Activated CD4-positive, alpha-beta T cell treated with anti-CD3 and anti-CD28 coated beads, Interleukin-2, Interleukin-6, amounts not matched to agents 100 ng/mL and 50 ng/mL, durations not matched to agents 16 hours and 8 hours (primary cell): ENCODE measurements at regions not wholly inside any gene's neighbourhood (a gene's known extent, or its start where the extent isn't known, plus 50 kb on each side); places are given as distances from the start of the nearest gene placed in this dataset.
"Not testable (repeated sequence)": the region's sequence is repeated elsewhere in the genome, so short reads cannot be mapped to it uniquely, and the experiment has no call there.

Experiments used
- DNase-seq: peaks from one replicate; pipeline ENCODE4 v3.0.0-alpha.2; 2020

DNA sequence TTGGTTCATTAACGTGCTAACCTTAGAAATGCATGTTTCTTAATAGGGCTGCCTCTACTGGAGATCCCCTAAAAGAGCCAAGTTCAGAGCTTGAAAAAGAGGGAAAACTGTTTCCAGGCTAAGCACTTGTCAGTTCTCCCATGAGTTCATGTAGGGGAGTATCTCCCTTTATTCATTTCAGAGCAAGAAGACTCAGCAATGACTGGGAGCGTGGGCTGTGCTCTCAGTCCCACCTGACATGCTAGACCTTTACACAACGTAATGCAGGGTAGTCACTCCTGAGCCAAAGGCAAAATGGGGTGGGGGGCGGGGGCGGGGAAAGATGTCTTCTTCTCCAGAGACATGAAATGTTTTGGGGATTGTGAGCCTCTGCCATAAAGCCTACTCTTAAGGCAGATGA lies 420.1 kb upstream of the MCTP2 start:
- DNase-seq = no peak

DNA sequence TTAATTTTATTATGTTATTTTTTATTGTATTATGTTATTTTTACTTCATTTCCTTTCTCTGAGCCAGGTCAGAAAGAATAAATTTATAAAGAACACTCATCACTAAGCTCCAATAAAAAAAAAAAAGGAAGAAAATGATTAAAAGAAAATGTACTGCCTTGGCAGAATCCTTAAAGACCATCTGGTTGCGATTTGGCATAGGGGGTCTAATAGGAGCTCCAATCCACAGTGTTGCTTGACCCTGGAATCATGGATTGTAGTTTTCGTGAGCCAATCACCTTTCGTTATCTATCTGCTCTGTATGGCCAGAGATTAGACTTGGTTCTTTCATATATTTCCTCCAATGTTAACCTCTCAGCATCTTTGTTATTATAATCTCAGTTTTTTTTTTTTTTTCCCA lies 421.8 kb upstream of the MCTP2 start:
- DNase-seq = no peak

DNA sequence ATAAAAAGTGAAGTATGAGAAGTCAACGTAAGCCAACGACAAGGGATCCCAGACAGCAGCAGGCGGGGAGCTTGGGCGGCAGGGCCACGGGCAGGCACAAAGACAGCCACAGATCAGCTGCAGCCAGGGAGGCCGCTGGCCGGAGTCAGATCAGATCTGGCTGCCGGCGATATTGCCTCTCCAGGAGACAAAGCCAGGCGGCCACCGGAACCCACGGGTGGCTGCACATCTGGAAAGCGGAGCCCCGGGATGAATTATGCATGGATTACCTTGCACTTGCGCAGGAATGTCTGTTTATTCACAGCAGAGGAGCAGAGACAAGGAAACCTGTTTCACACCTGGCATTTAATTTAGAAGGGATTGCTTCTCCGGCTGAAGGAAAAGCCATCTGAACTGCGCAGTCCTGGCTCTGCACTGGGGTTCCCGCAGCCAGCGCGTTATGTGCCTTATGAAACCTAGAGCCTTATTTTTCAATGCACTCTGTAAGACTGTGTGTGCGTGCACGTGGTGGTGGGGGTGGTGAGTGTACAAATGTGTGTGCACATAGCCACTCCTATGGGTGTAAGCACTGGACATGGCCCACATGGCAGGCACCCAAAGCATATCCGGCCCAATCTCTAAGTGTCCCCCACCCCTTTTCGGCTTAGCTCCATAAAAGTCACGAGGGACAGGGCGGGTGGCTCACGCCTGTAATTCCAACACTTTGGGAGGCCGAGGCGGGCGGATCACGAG lies 427.8 kb upstream of the MCTP2 start:
- no peak for DNase-seq

DNA sequence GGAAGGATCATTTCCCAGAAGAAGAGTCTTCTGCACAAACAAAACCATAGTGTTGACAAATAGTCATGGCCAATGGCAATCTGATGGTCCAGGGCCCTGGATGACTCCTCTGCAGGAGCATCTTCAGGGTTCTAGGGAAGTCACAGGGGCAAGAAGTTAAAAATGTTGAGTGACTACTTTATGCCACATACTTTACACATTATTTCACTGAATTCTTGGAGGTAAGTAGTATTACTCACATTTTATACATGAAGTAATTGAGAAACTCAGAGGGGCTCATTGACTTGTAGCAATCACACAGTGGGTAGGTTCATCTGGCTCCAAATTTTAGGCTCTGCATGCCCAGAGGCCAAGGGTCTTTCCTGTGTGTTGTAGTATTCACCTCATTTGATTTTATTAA lies 430.2 kb upstream of the MCTP2 start:
- DNase-seq = no peak

DNA sequence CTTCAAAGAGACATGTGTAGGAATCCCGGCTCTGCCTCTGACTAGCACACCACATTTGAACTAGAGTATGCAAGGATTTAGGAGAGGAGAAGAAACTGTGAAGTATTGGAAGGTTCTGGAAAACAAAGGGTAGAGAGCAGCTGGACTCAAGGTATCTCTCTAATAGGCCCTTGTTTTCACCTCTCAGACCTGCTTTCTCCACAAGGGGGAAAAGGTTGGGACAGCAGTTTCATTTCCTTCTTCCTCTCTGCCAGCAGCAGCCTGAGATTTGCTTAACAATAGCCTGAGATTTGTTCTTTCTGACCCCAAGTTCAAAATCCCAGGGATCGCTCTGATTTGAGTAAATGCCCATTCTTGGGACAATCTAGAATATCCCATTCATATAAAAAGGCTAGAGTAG lies 430.6 kb upstream of the MCTP2 start:
- DNase-seq = no peak

DNA sequence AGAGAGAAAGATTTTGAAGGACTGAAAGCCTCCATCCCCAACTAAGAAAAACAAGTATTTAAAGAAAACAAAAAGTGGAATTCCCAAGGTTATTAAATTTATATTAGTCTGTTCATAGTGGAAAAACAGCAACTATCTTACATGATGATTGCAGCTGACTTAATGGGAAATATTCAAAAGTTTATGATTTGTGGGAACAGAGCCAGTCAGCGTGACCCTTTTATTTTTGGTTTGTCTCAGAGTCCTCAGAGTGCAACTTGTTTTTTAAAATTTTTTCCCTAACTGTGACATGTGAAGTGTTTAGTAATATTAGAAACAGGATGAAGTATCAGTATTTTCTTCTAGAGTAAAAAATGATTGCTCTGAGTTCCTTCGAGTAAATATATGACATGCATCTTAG lies 441.9 kb upstream of the MCTP2 start:
- no peak for DNase-seq

DNA sequence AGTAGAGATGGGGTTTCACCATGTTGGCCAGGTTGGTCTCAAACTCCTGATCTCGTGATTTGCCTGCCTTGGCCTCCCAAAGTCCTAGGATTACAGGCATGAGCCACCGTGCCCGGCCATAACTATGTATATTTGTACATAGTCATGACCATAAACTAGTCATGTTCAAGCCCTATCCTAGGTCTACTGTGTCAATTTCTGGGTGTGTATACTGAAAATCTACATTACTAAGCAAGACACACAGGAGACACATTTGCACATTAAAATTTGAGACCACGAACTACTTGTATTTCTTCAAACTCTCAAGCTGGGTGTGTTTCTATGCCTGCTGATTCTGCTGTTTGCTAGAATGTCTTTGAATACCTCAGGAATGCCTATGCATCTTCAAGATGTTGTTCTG lies 451.3 kb upstream of the MCTP2 start:
- DNase-seq = no peak

DNA sequence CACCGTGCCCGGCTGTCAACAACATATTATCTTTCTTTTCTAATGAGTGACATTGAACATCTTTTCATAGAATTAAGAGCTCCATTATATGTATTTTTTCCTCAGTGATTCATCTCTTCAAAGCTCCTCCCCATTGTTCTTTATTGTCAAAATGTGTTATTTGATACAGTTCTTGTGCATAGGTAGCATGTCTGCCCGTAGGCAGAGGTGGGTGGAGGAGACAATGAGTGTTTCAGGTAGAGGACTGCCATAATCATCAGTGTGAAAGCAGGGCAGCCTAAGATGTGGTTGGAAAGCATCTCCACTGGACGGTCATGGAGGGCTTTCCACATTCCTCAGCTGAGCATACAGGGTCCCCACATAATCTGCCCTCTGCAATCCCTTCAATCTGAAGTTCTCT lies 452.0 kb upstream of the MCTP2 start:
- DNase-seq = no peak

DNA sequence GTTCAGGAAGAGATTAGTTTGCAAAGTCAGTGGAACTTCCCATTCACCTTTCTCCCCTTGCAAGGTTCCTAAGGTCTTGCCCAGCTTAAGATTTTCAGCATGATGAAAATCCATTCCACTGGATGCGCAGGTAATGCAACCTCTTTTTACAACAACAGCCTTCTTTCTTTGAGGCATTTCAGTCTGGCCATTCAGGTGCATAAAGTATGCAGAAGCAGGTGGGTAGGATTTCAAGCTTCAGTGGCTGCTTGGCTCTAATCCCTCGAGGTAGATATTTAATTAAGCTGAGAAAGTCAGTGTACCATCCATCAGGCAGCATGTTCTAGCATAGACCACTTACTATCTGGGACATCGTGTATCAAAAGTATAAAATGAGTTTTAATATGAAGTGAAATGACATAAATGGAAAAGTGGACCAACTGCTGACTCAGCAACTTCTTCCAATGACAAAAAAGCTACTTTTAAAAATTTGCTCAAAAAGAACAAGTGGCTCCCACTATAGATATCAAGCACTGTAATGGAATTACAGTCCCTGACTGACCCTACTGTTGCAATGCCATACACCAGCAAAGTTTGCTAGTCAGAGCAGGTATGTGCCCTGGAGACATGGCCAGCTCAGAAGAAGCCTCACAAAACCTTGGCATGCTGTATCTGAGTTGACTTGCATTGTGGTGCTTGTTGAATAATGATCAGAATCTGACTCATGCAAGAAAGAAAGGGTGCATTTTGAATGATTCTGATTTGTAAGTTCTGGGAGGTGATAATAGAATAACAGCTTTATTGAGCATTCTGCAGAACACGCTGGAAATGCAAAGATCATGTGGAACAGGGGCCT lies 459.9 kb upstream of the MCTP2 start:
- DNase-seq = no peak

DNA sequence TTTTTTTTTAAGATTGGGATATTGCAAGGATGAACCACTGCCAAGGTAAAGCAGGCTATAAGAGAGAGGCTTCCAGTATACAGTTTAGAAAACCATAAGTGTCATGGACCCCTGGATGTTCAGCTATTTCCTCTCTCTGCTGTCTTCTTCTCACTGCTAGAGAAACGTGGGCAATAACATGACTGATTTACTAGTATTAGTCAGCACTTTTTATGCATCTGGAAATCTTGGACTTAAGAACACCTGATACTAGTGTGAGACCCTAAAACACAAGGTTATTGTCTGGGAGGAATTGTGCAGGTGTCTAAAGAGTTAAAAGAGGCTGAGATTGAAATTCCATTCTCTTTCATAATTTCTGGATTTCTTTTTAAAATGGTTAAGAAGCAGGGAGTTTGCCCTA lies 460.6 kb upstream of the MCTP2 start:
- DNase-seq = no peak

DNA sequence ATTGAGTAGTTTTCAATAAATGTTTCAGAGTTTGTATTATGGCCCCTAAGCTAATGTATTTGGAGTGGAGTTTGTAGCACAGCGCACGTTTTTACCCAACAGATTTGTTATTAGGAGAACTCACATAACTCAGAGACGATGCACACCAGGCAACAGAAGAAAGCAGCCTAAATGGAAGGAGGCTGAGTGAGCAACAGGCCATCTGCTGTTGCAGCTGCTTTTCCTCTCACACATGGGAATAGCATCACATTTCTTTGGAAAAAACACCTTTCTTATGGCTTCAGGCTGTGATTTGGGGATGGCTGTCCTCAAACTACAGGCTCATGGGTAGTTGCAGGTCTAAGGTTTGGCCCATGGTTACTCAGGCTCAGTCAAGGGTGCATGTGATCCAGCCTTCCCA lies 469.3 kb upstream of the MCTP2 start:
- DNase-seq = no peak

DNA sequence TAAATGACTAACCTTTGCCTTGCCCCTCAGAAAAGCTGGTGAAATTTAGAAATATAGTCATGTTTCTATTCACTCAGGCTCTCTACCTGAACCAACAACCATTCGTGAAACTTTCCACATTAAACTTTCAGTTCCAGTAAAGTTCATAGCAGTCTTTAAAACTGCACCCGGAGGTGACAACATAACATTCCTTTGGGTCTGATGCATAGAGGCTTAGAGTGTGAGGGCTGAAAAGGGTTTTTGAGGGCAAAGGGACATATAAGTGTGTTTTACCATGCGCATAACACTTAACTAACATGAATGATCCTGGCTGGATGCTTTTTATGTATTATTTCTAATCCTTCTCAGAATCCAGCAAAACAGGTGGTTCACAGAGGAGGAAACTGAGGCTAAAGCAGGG lies 471.7 kb upstream of the MCTP2 start:
- no peak for DNase-seq

DNA sequence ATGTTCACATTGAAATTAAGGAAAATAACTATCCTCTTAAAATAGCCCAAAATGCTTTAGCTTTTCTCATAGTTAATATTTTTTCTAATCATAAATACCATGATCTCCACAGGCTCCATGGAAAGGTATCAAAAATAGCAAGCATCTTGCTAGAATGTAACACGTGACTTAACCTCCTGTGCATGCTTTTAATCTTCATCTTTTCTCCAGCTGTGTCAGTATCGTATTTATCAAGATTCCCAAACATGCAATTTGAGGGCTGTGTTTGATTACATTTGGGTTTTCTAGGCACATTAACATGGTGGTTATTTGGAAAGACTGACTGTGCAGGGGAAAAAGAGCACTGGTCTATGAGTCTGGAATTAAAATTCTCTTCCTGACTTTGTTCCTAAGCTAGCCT lies 472.5 kb upstream of the MCTP2 start:
- DNase-seq = no peak

DNA sequence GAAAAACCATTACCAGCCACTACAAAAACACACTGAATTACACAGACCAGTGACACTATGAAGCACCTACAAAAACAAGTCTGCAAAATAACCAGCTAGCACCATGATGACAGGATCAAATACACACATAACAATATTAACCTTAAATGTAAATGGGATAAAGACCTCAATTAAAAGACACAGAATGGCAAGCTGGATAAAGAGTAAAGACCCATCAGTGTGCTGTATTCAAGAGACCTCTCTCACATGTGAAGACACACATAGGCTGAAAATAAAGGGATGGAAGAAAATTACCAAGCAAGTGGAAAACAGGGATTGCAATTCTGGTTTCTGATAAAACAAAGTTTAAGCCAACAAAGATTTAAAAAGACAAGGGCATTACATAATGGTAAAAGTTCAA lies 482.7 kb upstream of the MCTP2 start:
- no peak for DNase-seq

DNA sequence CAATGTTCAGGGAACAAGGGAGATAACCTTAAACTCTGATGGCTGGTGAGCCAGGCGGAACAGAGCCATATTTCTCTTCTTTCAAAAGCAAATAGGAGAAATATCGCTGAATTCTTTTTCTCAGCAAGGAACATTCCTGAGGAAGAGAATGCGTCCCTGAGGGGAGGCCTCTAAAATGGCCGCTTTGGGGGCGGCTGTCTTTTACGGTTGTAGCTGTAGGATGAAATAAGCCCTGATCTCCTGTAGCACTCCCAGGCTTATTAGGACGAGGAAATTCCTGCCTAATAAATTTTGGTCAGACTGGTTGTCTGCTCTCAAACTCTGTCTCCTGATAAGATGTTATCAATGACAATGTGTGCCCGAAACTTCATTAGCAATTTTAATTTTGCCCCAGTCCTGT lies 496.4 kb upstream of the MCTP2 start:
- DNase-seq = not testable (repeated sequence)

DNA sequence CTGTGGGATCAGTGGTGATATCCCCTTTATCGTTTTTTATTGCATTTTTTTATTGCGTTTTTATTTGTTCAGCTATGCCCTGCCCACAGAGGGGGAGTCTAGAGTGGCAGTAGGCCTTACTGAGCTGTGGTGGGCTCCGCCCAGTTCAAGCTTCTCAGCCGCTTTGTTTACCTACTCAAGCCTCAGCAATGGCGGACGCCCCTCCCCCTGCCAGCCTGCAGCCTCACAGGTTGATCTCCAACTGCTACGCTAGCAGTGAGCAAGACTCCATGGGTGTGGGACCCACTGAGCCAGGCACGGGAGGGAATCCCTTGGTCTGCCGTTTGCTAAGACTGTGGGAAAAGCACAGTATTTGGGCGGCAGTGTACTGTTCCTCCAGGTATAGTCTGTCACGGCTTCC lies 500.6 kb upstream of the MCTP2 start:
- DNase-seq = no peak

DNA sequence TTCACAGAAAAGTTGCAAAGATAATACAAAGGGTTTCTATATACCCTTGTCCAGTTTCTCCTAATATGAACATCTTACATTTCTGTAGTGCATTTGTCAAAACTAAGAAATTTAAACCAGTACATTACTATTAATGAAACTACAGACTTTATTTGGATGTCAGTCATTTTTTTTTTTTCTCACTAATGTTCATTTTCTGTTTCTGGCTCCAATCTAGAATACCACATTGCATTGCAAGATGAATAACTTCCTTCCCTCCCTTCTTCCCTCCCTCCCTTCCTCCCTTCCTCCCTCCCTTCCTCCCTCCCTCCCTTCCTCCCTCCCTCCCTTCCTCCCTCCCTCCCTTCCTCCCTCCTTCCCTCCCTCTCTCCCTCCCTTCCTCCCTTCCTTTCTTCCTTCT lies 509.2 kb upstream of the MCTP2 start:
- no peak for DNase-seq

DNA sequence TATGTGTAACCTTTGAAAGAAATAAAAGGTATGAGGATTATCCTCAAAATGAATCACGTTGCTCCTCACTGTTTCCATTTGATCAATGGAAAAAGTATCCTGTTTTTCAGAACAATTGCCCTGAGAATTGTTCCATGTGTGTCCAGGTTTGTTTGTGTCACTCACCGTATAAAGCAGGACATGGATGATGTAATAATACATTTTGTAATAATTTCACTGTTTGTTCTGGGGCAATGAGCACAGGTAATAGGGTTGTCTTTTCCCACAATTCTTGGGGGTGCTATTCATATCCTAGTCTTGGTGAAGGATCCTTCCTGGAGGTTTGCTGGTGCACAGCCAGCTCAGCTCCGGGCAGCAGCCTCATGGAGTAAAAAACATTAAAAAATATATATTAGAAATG lies 510.8 kb upstream of the MCTP2 start:
- DNase-seq = no peak

DNA sequence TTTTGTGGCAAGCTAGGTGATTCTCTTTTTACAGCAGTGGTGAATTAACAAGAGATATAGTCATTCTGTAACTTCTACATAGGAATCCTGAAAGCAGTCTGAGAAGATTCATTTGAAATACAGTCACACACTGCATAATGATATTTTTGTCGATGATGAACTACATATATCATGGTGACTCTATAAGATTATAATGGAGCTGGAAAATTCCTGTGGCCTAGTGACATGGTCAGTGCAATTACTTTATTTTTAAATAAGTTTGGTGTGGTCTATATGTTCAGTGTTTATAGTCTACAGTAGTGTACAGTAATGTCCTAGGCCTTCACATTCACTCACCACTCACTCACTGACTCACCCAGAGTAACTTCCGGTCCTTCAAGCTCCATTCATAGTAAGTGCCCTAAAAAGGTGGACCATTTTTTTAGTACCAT lies 511.4 kb upstream of the MCTP2 start:
- no peak for DNase-seq

DNA sequence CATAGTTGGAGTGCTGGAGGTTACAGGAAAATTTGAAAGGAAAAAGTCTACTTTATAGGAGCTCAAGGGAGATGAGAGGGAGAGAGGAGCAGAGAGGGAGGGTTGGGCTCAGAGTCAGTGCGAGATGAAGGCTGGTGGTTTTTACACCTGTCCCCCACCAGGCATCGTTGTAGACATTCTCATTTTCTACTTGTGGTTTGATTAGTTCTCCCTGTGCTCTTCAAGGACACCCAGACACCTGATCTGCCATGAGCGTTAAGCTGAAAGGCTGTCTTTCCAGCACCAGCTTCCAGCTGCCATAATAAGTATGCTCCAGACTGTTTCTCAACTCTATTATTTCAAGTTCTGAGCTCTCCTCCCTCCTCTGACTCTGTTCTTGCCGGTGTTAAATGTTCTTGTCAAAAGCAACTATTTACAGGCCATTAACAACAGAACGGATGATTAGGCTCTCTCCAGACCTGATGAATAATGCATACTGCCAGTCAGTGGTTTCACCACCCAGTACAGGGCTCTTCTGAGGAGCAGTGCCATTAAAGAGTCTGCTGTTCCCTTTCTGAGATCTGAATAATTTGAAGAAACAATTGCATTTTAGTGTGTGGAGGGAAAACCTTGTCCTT lies 514.6 kb upstream of the MCTP2 start:
- DNase-seq = no peak

DNA sequence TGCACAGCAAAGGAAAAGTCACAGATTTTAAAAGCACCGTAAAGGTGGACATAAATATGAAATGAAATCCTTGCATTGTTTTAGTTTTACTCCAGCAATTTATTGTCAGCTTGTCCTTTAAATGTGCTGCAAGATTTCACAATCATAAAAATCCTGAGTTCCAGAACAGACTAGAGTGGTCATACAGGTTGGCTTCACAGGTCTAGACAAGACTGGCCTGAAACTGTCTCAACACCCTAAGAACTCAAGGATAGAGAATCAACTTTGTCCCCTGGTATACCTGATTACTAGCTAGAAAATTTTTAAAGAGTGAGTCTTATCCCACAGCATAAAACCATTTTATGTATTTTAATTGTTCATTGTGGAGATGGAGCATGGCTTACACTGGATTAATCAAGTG lies 521.7 kb upstream of the MCTP2 start:
- DNase-seq = no peak

DNA sequence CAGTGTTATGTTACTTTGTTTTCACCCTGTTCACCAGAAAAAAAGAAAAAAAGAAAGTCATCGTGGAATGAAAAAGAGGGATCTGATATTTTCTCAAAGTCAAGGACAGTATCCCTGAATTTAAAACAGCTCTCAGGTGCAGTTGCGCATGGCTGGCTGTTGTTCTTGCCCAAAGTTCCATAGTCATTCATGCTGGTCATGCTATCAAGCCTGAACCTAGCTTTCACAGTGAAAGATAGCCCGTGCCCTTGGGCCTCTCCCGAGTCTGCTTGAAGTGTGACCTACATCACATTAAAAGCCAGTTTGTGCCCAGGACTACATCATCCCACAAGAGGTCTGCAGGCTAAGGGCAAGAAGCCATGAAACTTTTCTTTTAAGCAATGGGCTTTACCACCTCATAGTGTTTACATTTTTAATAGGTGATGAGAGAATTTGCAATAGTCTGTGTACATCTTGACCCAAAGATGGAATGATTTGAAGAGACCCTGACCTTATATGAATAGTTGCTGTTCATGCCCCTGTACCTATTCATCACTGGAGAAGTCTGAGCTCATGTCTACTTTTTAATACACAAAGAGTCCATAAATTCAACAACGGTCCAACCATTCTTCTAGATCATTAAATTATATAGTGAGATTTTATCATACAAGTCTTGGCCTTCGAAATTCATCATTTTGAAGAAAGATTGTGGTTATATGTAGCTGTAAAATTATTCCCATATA lies 522.5 kb upstream of the MCTP2 start:
- no peak for DNase-seq

DNA sequence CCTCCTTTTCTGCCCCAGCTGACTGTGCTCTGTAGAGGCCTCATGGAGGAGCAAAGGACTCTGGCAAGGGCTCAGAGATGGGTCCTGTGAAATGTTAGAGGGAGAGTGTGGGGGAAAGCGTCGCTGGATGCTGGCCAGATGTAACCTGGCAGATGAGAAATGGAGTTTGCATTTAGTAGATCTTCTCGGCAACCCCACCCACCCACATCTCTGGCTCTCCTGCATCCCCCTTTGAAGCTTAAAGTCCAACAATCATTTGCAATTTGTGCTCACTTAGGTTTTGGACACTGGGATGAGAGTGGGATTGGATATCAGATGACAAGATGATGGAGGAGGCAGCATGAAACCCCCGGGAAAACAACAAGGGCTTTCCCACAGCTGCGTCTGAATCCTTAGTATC lies 523.6 kb upstream of the MCTP2 start:
- DNase-seq = no peak
